ENCODE measurements at regions not wholly inside any gene's neighbourhood (a gene's known extent, or its start where the extent isn't known, plus 50 kb on each side); places are given as distances from the start of the nearest gene placed in this dataset.
A peak's percentile ranks its signal among the peaks of the same experiment; 100 is the strongest.

GRCh38 chr4:57544811-57545654 is 434.8 kb upstream of the IGFBP7 start:
- TF ChIP-seq CTCF (conservative IDR thresholded peaks at IDR 0.05; ENCODE audit: low read depth, low read length): no peak
- DNase-seq (ENCODE audit: low read depth): no peak
- H3K4me3 ChIP-seq (ENCODE audit: low read depth, low read length): no peak overlapping the region

DNA sequence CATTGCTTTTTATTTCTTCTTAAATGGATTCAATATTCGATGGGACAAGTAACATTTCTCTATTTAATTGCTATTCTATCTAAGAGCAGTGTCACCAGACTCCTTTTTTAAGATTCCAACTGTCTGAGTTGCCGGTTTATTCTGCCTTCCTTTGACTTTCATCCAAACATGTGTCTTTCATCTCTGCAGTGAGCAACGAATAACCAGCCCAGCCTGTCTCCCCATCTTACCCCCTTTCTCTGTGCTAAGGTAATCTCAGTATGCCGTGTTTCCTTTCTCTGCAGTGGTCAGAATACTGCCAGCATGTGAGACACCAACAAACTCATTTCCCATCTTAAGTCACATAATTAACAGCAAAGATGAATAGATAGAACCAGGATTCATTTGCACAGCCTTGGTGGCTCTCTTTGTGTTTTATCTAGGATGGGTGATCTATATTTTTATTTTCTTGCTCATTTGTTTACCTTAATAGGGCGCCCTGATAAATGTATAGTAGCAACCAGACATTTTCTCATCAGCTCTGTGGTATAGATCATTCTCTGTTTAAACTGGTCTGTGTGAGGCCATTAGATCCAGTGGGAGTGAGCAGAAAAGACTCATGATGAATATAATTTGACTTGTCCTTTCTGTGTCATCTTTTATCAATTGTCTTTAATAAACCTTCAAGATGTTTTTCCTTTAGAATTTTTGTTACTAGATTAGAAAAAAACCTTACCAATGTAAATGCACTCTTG is 394.8 kb upstream of the IGFBP7 start:
- no peak overlapping the region for H3K4me3 ChIP-seq (ENCODE audit: low read depth, low read length)
- no peak for DNase-seq (ENCODE audit: low read depth)
- TF ChIP-seq CTCF (conservative IDR thresholded peaks at IDR 0.05; ENCODE audit: low read depth, low read length): no peak

DNA sequence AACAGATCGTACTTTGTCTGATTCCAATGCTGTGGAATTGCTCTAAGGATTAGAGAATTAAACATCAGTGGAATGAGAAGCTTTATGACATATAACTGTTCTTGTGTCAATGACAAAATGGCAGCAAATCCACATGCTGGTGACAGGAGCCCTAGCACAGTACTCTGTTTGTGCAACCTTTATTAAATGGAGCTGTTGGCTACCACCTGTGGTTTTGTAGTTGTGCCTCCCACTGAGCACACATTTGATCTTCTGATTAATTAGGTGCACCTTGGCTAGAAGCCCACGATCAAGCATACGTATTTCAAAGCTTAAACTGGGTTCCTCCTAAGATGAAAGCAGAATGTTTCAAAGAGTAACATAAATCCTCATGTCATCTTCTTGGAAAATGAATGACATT is 394.0 kb upstream of the IGFBP7 start:
- H3K4me3 ChIP-seq (ENCODE audit: low read depth, low read length): no peak overlapping the region
- no peak for TF ChIP-seq CTCF (conservative IDR thresholded peaks at IDR 0.05; ENCODE audit: low read depth, low read length)
- DNase-seq (ENCODE audit: low read depth): no peak

DNA sequence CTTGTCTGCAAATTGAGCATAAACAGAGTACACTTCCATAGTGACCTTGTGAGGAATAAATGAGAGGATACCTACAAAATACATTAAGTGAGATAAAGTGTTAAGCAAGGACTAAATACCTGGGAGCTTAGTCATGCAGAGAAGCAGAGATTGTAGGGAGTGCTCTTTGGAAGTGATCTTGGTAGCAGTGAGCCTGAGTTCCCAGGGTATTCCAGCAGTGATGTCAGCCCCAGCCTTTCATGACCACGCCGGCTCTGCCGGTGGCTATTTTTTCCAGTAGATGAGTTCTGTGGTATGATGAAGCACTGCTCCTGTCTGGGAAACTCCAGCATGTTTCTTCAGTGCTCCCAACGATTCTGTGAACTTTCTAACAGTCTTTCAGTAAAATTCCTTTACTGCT is 391.5 kb upstream of the IGFBP7 start:
- no peak for TF ChIP-seq CTCF (conservative IDR thresholded peaks at IDR 0.05; ENCODE audit: low read depth, low read length)
- DNase-seq (ENCODE audit: low read depth): peak; percentile 94

GRCh38 chr4:57499786-57500185 is 389.6 kb upstream of the IGFBP7 start:
- DNase-seq (ENCODE audit: low read depth): no peak
- TF ChIP-seq CTCF (conservative IDR thresholded peaks at IDR 0.05; ENCODE audit: low read depth, low read length): no peak
- no peak overlapping the region for H3K4me3 ChIP-seq (ENCODE audit: low read depth, low read length)

More for the DNA sequence above, 391.5 kb upstream of the IGFBP7 start:
- no peak overlapping the region for H3K4me3 ChIP-seq (ENCODE audit: low read depth, low read length)

DNA sequence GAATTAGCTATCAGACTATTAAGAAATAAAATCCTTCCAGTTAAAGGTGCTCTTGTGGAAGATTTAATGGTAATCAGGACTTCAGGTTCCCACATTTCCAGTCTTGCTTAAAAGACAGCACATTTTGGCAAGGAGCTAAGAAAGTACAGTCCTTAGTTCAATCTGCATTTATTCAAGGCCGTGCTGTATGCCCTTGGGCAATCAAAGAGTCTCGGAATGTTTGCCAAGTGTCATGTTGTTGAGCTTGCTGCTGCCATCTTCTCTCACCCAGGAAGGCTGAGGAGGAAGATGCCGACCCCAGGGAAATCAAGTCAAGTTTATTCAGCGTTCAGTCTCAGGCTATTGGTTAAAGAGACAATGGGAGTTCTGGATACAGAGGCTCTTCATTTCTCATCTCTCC is 388.1 kb upstream of the IGFBP7 start:
- no peak for TF ChIP-seq CTCF (conservative IDR thresholded peaks at IDR 0.05; ENCODE audit: low read depth, low read length)
- no peak overlapping the region for H3K4me3 ChIP-seq (ENCODE audit: low read depth, low read length)
- DNase-seq (ENCODE audit: low read depth): no peak
